GM04504 (cell line): ENCODE measurements at regions not wholly inside any gene's neighbourhood (a gene's known extent, or its start where the extent isn't known, plus 50 kb on each side); places are given as distances from the start of the nearest gene placed in this dataset.
"Not testable (repeated sequence)": the region's sequence is repeated elsewhere in the genome, so short reads cannot be mapped to it uniquely, and the experiment has no call there.

ENCODE experiments used
- DNase-seq: peaks from one replicate; pipeline ENCODE4 v3.0.0-alpha.2; 2012; ENCODE audit warnings: low read depth

DNA sequence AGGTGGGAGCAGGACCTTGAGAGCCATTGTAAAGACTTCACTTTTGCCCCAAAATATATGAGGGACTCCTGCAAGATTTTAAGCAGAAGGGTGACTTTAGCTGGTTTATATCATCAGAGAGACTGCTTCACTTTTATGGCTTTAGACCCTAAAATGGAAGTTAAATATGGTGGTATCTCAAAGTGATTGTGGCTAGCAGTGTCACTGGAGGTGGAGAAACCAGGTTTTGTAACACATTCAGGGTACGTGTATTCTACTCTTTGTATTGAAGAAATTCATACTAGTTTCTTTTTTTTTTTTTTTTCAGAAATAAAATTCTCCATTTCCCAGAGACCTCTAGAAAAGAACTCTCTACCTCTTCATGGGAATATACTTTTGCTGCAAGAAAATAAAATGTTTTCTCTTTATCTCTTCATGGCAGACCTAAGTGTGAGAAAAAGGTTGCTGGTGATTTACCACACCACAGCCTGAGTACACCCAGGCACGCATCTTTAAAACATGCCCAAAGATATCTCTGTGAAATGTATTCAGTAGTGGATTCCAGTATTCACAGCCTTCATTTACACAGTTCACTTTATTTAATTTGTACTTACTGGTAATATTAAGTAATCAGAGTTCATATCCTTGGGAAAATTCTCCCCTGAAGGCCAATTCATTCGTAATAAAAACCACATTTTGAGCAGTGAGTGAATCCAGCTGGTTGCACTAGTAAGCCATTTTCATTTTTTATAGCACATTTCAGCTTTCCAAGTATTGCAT, 74.3 kb upstream of the GUCY1A1 start:
- DNase-seq, result peak; percentile 76

DNA sequence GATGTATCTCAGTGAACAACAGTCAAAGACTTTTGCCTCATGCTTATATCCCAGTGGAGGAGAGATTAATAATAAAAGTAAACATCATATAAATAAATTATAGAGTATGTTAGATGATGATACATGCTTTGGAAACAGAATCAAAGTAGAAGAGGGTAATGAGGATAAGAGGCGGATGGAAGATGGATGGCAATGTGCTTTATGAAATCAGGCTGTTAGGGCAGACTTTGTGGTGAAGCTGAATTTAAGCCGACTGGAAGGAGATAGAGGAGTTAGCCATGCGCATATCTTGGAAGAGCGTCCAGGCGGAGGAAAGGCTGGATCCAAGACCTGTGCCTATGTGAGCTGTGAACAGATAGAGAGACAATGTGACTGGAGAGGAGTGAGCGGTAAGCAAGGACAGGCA, 74.9 kb upstream of the GUCY1A1 start:
- DNase-seq, result no peak

DNA sequence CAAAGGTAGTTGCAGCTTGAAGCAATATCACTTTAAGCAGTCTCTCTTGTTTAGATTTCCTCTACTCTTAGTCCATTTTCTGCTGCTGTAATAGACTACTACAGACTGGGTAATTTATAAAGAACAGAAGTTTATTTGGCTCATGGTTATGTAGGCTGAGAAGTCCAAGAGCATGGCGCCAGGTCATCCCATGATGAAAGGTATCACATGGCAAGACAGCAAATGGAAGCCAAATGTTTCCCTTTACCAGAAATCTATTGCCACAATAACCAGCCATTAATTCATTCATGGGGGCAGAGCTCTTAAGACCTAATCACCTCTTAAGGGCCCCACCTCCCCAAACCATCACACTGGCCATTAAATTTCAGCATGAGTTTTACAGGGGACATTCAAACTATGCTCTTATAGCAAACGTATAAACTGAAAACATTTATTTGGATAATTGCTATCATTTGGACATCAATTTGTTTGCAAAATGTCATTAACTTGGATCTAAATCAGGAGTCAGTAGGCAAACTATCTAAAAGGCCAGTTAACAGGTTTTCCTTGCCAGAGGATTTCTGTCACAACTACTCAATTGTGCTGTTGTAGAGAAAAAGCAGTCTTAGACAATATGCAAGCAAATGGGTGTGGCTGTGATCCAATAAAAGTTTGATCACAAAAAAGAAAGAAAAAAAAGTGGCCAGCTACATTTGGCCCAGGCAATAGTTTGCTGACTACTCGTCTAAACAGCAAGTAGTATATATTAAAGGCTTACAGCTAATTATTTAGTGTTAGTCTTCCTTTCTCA, 75.7 kb upstream of the GUCY1A1 start:
- no peak for DNase-seq

DNA sequence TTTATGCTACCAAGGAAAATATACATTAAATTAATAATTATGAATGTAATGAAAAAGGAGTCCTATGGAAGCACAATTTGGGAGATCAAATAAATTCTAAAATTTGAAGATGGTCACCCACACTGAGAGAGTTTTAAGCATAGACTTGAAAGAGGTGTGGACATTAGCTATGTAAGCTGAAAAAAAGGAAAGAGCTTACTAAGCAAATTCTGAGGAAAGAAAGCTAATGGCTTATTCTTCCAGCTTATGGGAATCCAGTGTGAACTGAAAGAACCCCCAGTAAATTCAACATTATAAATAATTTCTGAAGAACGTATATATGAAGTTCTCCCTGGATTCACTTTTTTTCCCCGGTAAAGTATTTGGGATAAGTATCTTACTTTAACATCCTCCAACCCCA, 78.2 kb upstream of the GUCY1A1 start:
- no peak for DNase-seq

DNA sequence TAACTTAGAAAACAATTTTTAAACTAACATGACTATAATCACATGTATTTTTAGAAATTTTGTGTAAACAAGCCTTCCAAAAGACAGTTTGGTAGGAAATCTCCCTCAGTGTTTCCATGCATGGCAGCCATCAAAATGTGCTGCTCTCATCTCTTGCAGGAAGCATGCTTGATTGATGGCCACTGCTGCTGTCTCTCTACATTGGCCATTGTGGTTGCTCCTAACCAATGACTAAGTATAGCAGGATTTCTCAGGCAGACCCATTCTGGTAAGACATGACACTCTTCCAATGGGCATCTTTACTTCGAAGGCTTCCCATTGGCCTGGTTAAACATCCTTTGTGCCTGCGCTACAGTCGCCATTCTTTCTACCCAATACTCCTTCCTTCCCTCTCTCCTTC, 78.9 kb upstream of the GUCY1A1 start:
- no peak for DNase-seq

DNA sequence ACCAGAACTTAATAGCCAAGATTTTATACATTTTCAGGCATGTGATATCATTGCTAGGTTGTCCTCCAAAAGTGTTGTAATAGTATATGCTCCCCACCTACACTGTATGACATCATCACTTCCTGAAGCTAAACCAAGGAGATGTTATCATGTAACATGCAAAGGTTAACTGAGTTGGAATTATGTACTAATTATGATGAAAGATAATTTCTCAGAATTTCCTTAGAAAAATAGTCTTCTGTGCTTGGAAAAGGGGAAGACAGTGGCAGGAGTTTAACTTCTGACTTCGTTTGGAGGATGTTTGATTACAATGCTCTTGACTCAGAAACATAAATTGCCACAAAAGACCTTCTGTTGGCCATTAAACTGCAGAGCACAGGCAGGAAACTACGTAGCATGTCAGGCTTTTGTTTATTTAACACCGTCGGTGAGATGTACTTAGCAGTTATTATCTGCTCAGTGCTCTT, 83.6 kb upstream of the GUCY1A1 start:
- DNase-seq, result no peak

DNA sequence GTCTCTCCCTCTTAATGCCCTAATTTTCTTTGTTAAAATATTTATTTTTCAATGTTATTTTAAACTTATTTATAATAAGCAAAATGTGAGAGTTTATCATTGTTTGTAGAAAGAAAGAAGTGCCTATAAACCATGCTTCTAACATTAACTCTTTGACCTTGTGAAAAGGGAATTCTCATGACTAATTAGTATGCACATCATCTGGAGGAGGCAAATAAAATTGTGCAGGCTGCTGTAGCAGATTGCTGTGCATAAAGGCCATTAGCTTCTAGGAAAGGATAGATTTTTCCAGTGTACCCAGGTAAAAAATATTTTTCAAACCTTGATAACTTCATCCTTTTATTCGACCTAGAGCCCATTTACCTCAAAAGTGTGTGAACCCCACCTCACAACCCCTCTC, 84.6 kb upstream of the GUCY1A1 start:
- no peak for DNase-seq

DNA sequence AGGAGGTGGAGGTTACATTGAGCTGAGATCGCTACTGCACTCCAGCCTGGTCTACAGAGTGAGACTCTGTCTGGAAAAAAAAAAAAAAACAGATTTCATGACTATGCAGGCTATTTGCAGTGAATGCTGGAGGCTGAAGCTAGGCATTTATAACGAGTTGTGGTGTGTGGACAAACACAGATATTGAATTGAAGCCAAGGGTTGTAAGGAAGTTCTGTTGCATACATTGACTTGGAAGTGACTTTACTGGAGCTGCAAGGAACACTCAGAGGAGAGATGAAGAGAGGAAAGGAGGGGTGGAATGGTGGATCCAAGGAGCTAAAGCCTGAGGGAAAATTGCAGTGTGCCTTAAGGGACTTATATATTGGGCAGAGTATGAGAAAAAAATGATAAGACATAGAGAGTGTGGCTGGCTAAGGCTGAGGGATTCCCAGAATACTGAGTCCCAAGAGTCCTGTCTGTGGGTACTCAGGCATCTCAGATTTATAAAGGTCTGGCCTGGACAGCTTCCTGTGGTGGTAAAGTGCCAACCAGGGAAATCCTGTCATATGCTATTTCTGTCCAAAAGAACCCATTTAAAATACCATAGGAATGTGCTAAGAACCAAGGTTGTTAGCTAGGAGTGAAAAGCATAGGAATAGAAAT, 87.8 kb upstream of the GUCY1A1 start:
- peak; percentile 46 for DNase-seq

DNA sequence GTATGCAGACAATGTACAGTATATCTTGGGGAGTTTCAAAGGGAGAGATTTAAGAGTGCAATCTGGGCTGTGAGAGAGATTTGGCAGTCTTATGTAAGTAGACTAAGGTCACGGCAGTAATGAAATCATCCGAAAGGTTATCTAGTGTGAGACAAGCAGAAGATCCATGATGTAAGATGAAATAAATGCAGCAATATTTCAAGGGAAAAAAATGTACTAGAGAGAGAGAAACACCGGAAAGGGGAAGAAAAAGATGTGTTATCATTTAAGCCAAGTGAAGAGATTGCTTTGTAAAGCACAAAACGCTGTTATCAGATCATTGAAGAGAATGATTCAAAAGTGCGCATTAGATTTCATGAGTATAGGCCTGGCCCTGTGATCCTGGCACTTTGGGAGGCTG, 88.4 kb upstream of the GUCY1A1 start:
- DNase-seq, result no peak

DNA sequence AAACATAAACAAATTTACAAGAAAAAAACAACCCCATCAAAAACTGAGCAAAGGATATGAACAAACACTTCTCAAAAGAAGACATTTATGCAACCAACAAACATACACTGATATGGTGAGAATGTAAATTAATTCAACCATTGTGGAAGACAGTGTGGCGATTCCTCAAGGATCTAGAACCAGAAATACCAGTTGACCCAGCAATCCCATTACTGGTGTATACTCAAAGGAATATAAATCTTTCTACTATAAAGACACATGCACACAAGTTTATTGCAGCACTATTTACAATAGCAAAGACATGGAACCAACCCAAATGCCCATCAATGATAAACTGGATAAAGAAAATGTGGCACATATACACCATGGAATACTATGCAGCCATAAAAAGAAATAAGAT, 92.3 kb upstream of the GUCY1A1 start:
- DNase-seq, result not testable (repeated sequence)

DNA sequence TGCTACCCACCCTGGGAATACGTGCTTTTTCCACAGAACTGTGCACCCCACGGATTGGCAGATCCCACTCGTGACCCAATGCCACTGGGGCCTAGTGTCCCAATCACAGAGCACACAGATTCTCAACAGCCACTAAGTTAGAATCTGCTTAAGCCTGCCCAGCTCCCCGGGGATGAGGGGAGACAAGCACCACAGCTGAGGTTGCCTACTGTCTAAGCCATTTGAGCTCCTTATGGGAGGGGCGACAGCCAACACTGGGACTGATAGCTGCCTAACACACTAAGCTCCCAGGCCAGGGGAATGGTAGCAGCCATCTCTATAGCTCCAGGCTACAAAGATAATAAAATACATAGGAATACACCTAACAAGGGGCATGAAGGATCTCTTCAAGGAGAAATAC, 93.5 kb upstream of the GUCY1A1 start:
- DNase-seq, result no peak

DNA sequence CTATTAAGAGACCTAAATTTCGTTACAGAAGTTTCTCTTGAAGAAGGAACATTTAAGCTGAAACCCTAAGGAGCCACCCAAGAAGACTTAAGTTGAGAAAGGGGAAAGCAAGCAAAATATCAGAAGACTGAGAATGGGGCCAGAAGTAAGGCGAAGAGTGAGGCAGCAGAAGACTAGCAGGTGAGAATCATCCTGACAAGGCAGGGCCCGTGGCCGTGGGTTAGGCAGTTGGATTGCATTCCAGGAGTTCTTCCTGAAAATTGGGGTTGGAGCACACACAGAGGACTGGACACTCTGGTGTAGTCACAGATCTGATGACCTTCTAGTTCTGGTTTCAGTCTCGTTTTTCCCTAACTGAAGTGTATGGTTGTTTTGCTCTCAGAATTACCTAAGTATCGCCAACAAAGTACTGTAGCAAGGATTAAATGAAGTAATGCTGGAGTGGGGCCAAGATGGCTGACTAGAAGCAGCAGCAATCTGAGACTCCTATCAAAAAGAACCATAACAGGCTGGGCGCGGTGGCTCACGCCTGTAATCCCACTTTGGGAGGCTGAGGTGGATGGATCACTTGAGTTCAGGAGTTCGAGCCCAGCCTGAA, 94.4 kb upstream of the GUCY1A1 start:
- no peak for DNase-seq

DNA sequence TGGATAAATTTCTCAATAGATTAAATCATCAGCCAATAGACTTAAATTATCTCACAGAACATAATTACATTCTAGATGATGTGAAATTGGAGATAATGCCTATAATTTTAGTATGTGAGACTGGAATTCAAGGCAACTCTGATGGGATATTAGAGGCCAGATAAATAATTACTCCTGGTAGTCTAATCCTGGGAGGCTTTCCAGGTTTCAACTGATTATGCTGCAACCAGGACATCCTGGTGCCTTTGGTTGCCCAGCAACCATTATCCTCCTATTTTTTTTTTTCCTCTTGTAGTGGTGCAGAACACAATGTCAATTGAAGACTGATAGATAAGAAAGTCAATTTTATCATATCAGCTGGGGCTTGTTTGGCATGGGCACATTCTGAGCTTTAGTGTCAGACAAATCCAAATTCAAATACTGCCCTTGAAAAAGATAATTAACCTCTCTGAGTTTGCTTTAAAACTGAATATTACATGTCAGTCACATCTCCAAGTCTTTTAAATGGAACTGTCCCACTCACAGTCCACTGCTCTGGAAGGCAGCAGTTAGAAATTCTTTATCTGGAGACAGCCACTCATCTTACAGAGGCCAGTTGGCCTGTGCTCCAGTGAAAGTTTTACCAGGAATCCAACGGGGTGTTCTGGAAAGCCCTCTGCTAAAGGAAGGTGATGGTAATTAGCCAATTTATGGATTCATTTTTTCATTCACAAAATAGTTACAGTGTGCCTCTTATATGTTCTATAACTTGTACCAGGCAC, 95.3 kb upstream of the GUCY1A1 start:
- DNase-seq, result no peak

DNA sequence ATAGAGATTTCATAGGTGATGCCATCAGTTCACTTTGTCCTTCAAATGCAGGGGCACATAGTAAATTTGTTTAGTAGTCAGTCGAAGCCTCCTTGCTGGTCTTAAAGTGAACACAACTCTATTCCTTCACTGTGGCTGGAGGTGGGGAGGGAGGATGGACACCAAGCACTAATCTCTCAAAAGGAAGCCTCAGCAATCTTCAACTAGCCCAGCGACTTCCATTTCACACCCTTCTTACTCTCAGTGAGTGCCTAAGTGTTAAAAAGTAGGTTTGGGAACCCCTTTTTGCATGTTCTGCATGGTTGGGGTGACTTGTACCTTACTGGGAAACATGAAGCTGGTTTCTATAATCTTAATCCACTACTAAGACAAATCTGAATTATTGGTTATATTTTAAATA, 96.0 kb upstream of the GUCY1A1 start:
- no peak for DNase-seq

DNA sequence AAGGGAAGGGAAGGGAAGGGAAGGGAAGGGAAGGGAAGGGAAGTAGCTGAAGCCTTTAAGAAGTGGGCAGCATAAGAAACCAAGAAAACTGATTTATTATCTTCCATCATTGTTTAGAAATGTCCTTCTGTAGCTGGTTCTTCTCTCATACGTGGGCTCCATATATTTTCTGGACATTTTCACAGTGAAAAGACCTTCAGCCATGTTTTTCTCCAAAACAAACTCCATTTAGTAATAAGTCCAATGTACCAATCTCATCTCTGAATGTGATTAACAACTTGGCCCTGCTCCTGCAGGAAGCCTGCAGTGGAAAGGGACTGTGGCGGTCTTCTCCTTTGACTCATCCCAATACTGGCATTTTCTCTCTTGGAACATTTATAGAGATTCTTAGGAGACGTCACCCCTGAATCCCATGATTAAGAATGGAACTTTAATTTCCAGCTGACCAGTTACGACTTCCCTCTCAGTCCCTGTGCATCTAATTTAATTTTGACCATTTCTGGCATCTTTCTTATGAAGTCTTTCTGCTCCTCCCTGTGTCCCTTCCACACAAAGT, 96.6 kb upstream of the GUCY1A1 start:
- peak; percentile 79 for DNase-seq

DNA sequence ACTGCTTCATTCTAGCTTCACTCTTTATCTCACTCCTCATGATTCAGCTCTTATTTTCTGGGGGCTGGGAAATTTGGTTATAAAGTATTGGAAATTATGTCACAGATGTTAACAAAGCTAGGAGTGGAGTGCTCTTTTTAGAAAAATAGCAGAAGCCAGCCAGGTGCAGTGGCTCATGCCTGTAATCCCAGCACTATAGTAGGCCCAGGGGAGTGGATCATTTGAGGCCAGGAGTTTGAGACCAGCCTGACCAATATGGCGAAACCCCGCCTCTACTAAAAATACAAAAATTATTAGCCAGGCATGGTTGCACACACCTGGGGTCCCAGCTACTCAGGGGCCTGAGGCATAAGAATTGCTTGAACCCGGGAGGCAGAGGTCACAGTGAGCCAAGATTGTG, 97.2 kb upstream of the GUCY1A1 start:
- no peak for DNase-seq

DNA sequence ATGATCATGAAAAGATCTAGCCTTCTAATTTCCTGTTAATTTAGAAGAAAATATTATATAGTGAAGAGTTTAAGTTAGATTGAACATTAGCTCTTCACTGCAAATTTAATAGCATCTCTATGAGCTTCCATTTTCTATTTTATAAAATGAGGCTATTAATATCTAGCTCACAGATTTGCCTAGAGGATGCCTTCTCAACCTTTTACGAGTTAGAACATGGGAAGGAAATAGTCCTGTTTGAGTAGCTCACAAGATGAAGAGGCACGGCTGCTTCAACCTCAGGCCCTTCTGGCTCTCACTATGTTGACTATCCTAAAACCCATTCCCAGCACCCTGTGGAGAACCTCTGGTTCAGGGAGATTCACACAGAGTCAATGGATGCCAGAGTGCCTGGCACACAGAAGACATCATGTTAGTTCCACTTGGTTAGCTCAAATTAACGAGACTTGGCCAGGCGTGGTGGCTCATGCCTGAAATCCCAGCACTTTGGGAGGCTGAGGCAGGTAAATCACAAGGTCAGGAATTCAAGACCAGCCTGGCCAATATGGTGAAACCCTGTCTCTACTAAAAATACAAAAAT, 97.9 kb upstream of the GUCY1A1 start:
- no peak for DNase-seq

DNA sequence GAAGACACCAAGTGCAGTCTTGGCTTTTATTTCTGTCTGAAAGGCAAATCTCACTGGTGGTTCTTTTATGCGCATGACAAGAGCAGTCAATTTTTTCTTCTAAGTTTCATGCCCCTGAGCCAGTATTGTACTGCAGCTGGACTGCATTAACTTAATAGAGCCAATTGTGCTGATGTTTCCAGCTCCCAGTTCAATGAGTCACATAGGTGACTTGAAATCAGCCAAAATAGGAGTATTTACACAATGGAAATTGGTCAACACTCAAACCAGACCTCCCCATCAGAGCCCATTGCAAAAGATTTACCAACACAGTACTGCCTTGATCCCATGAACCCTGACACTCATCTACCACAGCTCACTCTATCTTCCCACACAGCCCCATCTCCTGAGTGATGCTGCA, 100.3 kb upstream of the GUCY1A1 start:
- DNase-seq, result peak; percentile 28

DNA sequence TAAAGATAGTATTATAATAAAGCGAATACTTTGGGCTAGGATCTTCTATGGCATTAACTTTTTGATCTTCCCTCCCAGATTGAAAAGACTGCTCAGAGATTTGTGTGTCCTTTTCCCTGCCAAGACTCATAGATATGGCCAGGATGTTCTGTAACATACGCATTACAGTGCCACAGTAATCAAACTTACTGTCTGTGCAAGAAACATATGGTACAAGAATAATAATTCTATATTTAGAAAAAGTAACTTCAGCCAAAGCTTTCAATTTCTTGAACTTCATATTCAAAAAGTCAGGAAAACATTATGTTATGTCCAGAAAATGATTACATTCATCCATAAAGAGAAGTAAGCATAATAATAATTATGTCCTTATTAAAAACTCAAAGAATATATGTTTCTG, 100.9 kb upstream of the GUCY1A1 start:
- no peak for DNase-seq

DNA sequence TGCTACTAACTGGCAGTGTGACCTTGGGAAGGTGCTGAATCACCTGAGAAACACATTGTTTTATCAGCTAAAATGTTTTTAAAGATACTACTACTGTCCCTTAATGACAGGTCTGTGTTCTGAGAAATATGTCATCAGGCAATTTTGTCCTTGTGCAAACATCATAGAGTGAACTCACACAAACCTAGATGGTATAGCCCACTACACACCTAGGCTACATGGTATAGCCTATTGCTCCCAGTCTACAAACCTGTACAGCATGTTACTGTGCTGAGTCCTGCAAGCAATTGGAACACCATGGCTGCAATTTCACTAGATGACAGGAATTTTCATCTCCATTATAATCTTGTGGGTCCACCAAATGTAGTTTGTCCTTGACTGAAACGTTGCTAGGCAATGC, 101.3 kb upstream of the GUCY1A1 start:
- no peak for DNase-seq

DNA sequence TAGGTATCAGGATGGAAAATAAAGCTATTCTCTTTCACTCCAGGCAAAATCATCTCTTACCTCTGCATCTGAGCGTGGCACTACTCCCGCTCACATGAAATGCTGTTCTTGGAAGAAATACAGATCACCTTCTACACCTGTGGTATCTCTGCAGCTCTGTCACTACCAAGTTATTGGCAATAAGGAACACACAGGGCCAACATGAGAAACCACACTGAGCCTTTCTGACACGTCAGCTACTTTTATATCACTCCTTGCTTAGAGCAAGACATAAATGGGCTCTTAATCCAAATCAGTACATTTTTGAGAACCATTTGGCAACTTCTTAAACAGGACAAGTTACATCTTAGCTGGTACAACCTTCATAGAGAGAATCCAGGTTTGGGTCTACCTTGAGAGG, 101.8 kb upstream of the GUCY1A1 start:
- DNase-seq, result no peak
